HG02885 (cell line): ENCODE measurements at regions not wholly inside any gene's neighbourhood (a gene's known extent, or its start where the extent isn't known, plus 50 kb on each side); places are given as distances from the start of the nearest gene placed in this dataset.

ENCODE experiments used
- ATAC-seq: cut with Tn5 transposase; IDR thresholded peaks from one replicate; pipeline ENCODE4 v1.9.1; 2021; ENCODE audit warnings: mild to moderate bottlenecking; ENCODE audit not compliant: unreplicated experiment, poor library complexity

GRCh38 chr9:108621991-108622855 is 233.6 kb downstream of the ACTL7B start:
- no peak for ATAC-seq

- no peak for ATAC-seq
These were observed 235.0 kb downstream of the ACTL7B start for GRCh38 chr9:108620767-108621166.

DNA sequence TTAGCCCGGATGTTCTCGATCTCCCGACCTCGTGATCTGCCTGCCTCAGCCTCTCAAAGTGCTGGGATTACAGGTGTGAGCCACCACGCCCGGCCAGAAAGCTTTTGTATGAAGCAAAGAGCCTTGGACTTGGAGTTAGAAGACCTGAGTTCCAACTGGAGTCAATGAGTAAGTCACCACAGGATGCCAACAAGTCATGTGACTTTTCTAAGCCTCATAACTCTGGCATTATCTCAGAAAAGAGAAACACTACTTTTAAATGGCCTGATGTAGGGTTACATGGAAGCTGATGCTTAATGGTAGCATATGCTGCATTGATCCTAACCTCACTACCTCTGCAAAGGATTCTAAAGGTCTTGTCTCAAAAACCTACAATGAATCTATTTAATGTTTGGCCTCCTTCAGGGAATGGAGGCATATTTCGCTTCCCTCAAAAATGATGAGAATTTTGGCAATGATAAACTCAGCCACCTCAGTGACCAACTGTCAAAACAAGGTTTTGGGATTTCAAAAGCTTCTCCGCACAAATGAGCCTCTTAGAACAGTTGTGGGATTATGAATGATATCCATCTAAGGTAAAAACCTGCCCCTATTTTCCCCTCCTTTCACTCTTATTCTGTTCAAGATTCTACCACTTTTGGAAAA is 236.8 kb downstream of the ACTL7B start:
- no peak for ATAC-seq

DNA sequence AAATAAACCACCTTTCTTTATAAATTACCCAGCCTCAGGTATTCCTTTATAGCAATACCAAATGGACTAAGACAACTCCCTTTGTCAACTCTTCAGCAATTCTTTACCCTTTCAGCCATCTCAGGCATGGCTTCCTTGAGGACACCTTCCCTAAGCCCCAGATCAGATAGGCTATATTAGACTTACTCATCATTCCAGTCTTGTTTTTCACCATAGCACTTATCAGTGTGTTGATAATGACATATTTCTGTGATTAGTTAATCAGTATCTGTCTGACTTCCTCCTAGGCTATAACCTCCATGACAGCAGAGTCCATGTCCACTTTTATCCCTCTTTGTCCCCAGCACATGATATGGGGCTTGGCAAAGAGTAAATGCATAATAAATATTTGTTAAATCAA is 238.1 kb downstream of the ACTL7B start:
- no peak for ATAC-seq

DNA sequence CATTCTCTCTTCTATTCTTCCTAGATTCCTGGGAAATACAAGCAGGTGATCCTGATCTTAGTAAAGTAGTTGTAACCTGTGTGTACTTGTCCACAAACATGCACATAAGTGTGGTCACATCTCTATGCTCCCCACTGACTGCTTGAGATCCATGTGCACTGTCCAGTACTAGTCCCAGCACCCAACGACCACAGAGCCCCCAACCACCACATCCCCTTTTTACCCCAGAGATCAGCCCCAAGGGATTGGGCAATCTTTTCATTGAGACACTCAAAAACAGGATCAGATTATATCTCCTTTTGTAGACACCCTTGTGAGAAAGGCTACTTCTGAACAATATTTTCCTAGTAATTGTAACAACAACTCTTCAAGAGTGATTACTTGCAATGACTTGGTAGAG is 240.6 kb downstream of the ACTL7B start:
- no peak for ATAC-seq

DNA sequence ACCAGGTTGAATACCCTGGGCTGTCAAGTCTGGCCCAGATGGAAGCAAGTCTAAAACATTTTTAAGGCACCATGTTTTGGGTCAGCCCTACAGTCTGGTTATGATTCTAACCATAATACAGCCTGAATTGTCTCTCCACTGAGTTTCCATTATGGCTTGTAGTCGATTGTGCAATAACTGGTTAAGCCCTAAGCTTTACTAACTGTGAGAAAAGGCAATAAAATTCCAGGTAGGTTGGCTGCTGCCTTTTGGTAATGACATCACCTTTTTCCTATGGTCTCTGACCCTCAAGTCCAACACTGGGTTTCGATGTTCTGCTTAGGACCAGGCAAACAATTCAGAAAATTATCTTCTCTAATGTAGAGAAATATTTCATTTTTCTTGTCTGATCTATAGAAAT is 243.3 kb downstream of the ACTL7B start:
- ATAC-seq: no peak

DNA sequence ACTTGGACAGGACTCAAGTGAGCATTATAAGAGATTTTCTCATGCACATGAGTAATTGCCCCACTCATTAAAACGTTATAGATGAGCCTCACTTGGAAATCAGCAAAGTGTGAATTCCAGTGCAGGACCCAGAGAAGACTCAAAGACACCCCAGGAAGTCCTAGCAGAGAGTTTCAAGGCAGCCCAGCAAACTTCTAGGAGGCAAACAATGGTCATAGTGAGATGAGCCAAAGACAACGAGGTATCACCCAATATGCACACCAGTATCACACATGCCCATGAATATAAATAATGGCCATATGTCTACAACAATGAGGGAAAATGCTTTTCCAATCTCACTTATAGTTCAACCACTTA is 245.9 kb downstream of the ACTL7B start:
- ATAC-seq: no peak

- ATAC-seq: no peak
These were observed 246.4 kb downstream of the ACTL7B start for GRCh38 chr9:108609227-108609896.

DNA sequence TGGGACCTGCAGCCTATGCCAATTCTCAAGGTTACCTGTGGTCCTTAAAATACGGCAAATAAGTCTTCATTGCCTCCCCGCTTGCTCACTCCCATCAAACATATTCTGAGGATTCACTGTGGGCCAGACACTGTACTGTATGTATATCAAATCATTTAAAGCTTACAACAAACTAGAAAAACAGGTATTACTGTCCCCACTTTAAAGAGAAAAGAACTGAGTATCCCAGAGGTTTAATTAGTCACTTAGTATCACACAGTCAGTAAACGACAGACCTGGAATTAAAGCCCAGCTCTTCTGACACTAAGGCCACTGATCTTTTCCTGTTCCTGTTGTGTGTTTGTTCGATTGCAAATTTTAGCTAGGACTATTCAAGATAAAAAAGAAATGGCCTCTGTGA is 248.2 kb downstream of the ACTL7B start:
- no peak for ATAC-seq

GRCh38 chr9:108606401-108606800 is 249.4 kb downstream of the ACTL7B start:
- no peak for ATAC-seq

- ATAC-seq: no peak
These were observed 252.6 kb downstream of the ACTL7B start for GRCh38 chr9:108603141-108603540.

GRCh38 chr9:108600896-108601295 is 254.9 kb downstream of the ACTL7B start:
- ATAC-seq: no peak

GRCh38 chr9:108599571-108599970 is 256.2 kb downstream of the ACTL7B start:
- no peak for ATAC-seq

DNA sequence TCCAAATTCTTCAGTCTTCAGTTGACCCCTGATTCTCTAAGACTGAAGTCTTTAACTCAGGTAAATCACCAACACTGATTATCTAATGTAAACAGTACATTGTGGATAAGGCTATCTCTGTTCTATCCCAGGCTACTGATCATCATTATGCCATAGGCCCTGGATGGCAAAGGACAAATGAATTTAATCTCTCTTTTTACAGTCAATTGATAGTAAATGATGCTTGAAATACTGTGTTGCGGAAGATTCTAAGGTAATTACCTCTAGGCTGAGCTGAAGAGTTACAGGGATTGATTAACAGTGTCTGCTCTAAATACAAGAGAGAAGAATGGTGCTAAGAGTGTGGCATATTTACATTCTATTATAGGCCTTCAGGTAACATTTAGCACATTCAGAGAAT is 264.7 kb downstream of the ACTL7B start:
- no peak for ATAC-seq

- ATAC-seq: no peak
These were observed 267.5 kb downstream of the ACTL7B start for GRCh38 chr9:108588246-108588645.

DNA sequence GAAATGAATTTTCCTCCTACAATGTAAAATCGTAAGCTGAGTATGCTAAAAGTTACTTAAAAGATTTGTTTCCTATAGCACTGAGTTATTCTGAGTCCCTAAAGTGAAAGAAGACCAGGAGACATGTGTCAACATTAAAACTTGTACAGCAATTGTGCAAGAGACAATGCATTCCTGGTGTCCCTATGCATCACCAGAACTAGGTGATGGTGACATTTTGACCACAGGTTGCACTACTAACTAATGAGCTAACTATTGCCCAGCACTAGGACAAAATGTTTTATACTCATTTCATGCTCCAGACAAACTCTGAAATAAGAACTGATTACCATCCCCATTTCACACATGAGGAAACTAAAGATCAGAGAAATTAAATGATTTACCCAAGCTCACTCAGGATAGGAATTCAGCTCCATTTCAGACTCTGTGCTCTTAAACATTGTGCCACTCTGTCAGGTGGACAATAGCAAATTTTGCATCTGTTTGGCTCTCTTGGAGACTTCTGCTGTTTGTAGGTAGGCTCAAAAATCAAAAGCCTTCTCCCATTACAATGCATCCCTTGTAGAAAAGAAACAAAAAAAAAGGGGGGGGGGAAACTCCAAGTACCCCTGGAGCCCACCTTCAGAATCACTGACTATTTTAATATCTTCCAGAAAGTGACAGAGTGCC is 269.2 kb downstream of the ACTL7B start:
- no peak for ATAC-seq

GRCh38 chr9:108584860-108585259 is 270.9 kb downstream of the ACTL7B start:
- no peak for ATAC-seq

DNA sequence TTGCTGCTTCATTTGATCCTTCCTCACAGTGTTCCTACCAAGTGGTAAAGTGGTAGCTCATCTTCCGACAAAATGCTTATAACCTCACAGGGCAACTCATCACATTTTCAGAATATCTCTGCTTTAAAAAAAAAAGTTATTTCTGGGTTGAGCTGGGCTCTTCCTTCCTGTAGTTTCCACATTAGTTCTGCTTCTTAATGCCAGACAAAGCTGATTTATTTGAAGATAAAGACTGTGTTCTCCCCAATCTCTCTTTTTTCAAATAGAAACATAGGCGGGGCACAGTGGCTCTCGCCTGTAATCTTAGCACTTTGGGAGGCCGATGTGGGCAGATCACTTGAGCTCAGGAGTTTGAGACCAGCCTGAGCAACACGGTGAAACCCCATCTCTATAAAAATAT is 273.1 kb downstream of the ACTL7B start:
- ATAC-seq: no peak

DNA sequence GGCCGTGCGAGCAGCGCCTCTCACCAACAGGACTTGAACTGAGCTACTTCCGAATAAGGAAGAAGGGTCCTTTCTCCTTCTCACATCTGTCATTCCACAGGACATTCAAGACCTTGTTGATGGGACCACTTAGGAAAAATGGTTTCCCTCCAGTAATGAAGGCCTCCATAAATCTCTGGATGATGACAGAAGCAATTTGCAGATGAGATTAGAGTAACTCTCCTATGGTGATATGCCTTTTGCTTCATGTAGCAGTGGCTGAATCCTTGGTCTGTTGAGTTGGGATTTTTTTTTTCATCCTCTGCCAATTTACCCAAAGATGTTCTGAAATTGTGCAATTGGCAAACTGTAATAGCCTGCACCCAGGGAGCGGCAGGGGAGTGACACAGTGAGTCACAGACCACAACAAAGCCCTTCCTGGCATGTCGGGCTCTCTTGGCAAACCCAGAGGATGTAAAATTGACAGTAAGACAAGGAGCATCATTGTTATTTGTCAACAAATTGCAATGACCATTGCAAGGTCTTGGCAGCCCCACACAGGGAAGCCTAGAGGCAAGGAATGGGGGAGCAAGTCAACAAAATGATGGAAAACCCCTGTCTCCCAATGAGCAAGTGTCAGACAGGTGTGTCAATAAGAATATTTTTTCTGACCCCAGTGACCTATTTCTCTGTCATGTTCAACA is 275.9 kb downstream of the ACTL7B start:
- no peak for ATAC-seq

GRCh38 chr9:108575276-108575675 is 280.5 kb downstream of the ACTL7B start:
- no peak for ATAC-seq
